DMS53 treated with DMSO at 0.1 percent for 48 hours (cell line): ENCODE measurements at regions not wholly inside any gene's neighbourhood (a gene's known extent, or its start where the extent isn't known, plus 50 kb on each side); places are given as distances from the start of the nearest gene placed in this dataset.
"Not testable (repeated sequence)": the region's sequence is repeated elsewhere in the genome, so short reads cannot be mapped to it uniquely, and the experiment has no call there.

Experiments
- DNase-seq: peaks from one replicate; lab custom pipeline; 2025; ENCODE audit not compliant: unreplicated experiment; lab: John Stamatoyannopoulos, UW

GRCh38 chr13:47892374-47892773 lies 108.7 kb downstream of the SUCLA2 start:
- no peak for DNase-seq

GRCh38 chr13:47890146-47890814 lies 110.8 kb downstream of the SUCLA2 start:
- no peak for DNase-seq

GRCh38 chr13:47886314-47886713 lies 114.8 kb downstream of the SUCLA2 start:
- DNase-seq = no peak

GRCh38 chr13:47875201-47875600 lies 125.9 kb downstream of the SUCLA2 start:
- DNase-seq = no peak

GRCh38 chr13:47873987-47874386 lies 127.1 kb downstream of the SUCLA2 start:
- not testable (repeated sequence) for DNase-seq

- DNase-seq = not testable (repeated sequence)
Measured at GRCh38 chr13:47873319-47873718, 127.8 kb downstream of the SUCLA2 start.

- DNase-seq = no peak
Measured at GRCh38 chr13:47869776-47870175, 131.3 kb downstream of the SUCLA2 start.

GRCh38 chr13:47865883-47866282 lies 135.2 kb downstream of the SUCLA2 start:
- no peak for DNase-seq

GRCh38 chr13:47862841-47863240 lies 138.2 kb downstream of the SUCLA2 start:
- DNase-seq = no peak

- DNase-seq = no peak
Measured at GRCh38 chr13:47859165-47859564, 141.9 kb downstream of the SUCLA2 start.

- no peak for DNase-seq
Measured at GRCh38 chr13:47858042-47859025, 142.7 kb downstream of the SUCLA2 start.

- no peak for DNase-seq
Measured at GRCh38 chr13:47853236-47853635, 147.8 kb downstream of the SUCLA2 start.

GRCh38 chr13:47846886-47847285 lies 154.2 kb downstream of the SUCLA2 start:
- DNase-seq = no peak

GRCh38 chr13:47845981-47846380 lies 155.1 kb downstream of the SUCLA2 start:
- no peak for DNase-seq

GRCh38 chr13:47843005-47843404 lies 158.1 kb downstream of the SUCLA2 start:
- DNase-seq = no peak

- no peak for DNase-seq
Measured at GRCh38 chr13:47841151-47841550, 159.9 kb downstream of the SUCLA2 start.

GRCh38 chr13:47837906-47838305 lies 163.2 kb downstream of the SUCLA2 start:
- no peak for DNase-seq

- no peak for DNase-seq
Measured at GRCh38 chr13:47837104-47837880, 163.8 kb downstream of the SUCLA2 start.

- no peak for DNase-seq
Measured at GRCh38 chr13:47835470-47836228, 165.4 kb downstream of the SUCLA2 start.

- DNase-seq = no peak
Measured at GRCh38 chr13:47832458-47832972, 168.6 kb downstream of the SUCLA2 start.
